ENCODE measurements at regions not wholly inside any gene's neighbourhood (a gene's known extent, or its start where the extent isn't known, plus 50 kb on each side); places are given as distances from the start of the nearest gene placed in this dataset.

GRCh38 chr4:121226362-121226761, 62.2 kb upstream of the TNIP3 start:
- DNase-seq: no peak

- no peak for DNase-seq
Measured at GRCh38 chr4:121221608-121222007, 57.5 kb upstream of the TNIP3 start.

DNA sequence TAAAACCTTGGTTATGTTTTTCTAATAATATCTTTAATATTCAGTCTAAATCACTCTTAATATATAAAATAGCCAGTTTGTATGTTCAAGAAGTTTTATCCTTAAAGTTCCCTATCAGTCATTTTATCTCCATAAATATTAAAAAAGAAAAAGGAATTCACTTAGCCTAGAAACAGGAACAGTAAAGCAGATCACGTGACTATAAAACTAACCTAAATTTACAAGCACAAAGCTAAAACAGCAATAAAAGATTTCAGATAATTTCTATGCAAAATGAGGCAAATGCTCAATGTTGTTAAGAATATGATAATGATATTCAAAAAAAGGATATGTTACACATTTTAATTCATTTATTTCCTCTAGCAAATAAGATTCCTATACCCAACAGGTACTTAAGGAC, 57.1 kb upstream of the TNIP3 start:
- no peak for DNase-seq

DNA sequence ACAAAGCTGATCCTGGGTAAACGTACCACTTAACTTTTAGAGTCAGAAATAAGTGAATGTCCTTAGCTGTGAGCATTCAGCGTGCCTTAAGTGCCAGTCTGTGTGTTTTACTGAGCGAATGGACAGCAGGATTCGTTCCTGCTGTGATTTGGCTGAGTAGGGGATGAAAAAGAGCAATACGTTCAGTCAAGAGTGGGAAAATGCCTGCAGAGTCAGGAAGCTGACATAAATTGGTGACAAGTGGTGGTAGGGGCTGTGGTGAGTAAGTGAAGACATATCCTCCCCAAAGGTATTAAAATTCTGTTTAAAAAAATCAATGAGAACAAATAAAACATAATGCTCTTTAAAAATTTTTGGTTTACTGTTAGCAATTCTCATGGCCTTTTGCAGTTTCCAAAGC, 56.6 kb upstream of the TNIP3 start:
- no peak for DNase-seq

GRCh38 chr4:121219227-121219626, 55.1 kb upstream of the TNIP3 start:
- no peak for DNase-seq

GRCh38 chr4:121217351-121217750, 53.2 kb upstream of the TNIP3 start:
- DNase-seq: no peak

DNA sequence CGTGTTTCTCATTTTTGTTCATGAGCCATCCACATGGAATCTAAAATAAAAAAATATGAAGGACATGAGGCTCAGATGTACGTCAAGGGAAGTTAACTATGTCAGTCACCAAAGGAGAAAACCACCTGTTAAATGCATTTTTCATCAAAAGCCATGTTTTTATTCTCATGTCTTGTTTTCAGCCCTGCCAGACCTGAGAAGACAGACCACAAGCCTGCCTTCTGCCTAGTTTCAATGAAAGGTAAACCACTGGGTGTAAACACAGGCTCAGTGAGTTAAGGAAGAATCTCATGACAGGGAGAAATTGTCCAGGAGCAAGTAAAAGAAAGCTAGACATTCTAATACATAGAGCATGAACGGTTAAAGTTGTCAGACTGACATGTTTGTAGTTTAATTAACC, 52.3 kb upstream of the TNIP3 start:
- no peak for DNase-seq

- DNase-seq: no peak
Measured at GRCh38 chr4:121213940-121214339, 49.8 kb upstream of the TNIP3 start.

Measured in suppressor macrophage (primary cell).